Testis (tissue), 2 donors: ENCODE measurements at regions not wholly inside any gene's neighbourhood (a gene's known extent, or its start where the extent isn't known, plus 50 kb on each side); places are given as distances from the start of the nearest gene placed in this dataset.

Experiments
- POLR2A ChIP-seq: fragments of 450-650 bp; IDR thresholded peaks from one replicate; pipeline ENCODE4 v1.6.1; 2017; ENCODE audit warnings: antibody characterized with exemption, mild to moderate bottlenecking, moderate library complexity
- TF ChIP-seq, protein P1 (sequence below), 3 experiments: fragments of 450-650 bp in 2 of 3; fragments of 200-600 bp in 1 of 3; sonication (generic) in 1 of 3; IDR thresholded peaks; one replicate each; pipeline ENCODE4 v1.5.1; 2016 to 2019; ENCODE audit warnings: antibody characterized with exemption in 3 of 3, mild to moderate bottlenecking in 2 of 3, moderate library complexity in 1 of 3

DNA sequence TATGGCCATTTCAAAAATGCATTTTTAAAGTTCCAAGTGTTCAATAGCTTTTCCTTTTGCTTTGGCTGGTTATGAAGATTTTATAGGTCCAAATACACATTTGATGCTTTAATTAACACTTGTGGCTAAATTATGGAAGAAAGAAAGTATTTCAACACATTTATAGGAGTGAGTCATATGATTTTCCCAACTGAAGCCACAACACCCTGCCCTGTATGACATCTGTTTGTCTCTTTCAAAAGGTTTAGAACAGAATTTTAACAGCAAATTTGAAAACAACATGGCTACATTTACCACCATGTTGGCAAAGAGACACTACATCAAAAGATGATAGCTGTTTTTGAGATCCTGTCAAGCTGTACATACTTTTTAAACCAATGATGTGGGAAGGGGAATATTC lies 99.4 kb downstream of the TMEM174 start:
- TF ChIP-seq, protein P1, sequence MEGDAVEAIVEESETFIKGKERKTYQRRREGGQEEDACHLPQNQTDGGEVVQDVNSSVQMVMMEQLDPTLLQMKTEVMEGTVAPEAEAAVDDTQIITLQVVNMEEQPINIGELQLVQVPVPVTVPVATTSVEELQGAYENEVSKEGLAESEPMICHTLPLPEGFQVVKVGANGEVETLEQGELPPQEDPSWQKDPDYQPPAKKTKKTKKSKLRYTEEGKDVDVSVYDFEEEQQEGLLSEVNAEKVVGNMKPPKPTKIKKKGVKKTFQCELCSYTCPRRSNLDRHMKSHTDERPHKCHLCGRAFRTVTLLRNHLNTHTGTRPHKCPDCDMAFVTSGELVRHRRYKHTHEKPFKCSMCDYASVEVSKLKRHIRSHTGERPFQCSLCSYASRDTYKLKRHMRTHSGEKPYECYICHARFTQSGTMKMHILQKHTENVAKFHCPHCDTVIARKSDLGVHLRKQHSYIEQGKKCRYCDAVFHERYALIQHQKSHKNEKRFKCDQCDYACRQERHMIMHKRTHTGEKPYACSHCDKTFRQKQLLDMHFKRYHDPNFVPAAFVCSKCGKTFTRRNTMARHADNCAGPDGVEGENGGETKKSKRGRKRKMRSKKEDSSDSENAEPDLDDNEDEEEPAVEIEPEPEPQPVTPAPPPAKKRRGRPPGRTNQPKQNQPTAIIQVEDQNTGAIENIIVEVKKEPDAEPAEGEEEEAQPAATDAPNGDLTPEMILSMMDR (IDR thresholded peaks at IDR 0.05), result no peak
- TF ChIP-seq POLR2A, result no peak
